Esophagus squamous epithelium (tissue), 5 donors: ENCODE measurements at regions not wholly inside any gene's neighbourhood (a gene's known extent, or its start where the extent isn't known, plus 50 kb on each side); places are given as distances from the start of the nearest gene placed in this dataset.
"Not testable (repeated sequence)": the region's sequence is repeated elsewhere in the genome, so short reads cannot be mapped to it uniquely, and the experiment has no call there.

Experiments
- DNase-seq: peaks from one replicate; lab custom pipeline; 2025; lab: John Stamatoyannopoulos, UW
- H3K27ac ChIP-seq, 4 donors: fragments of 200-600 bp; sonication (generic); one replicate each; pipeline ENCODE4 v1.5.1; 2016 to 2019; ENCODE audit warnings: mild to moderate bottlenecking in 1 of 4
- H3K27me3 ChIP-seq, 4 donors: fragments of 200-600 bp; sonication (generic); 1 replicate in 3 of 4; 2 replicates in 1 of 4; pipeline versions ENCODE4 v1.5.1 to v1.6.0; 2017 to 2021; ENCODE audit warnings: antibody characterized with exemption in 1 of 4
- H3K36me3 ChIP-seq, 3 donors: fragments of 200-600 bp; sonication (generic); one replicate each; pipeline ENCODE4 v1.5.1; 2016 to 2019
- H3K4me1 ChIP-seq, 3 donors: fragments of 200-600 bp; sonication (generic); one replicate each; pipeline ENCODE4 v1.5.1; 2017 to 2019
- H3K4me3 ChIP-seq, 4 donors: fragments of 200-600 bp; sonication (generic); 1 replicate in 3 of 4; 2 replicates in 1 of 4; pipeline ENCODE4 v1.5.1; 2016 to 2019; ENCODE audit warnings: mild to moderate bottlenecking in 2 of 4, moderate library complexity in 1 of 4
- H3K9me3 ChIP-seq, 3 donors: fragments of 200-600 bp; sonication (generic); one replicate each; pipeline ENCODE4 v1.5.1; 2016 to 2019
- CTCF ChIP-seq, 6 experiments: fragments of 450-650 bp in 4 of 6; fragments of 200-600 bp in 2 of 6; sonication (generic) in 2 of 6; IDR thresholded peaks; one replicate each; pipeline ENCODE4 v1.5.1; 2016 to 2019; ENCODE audit warnings: antibody characterized with exemption in 6 of 6, mild to moderate bottlenecking in 4 of 6, moderate library complexity in 4 of 6
- POLR2A ChIP-seq, 4 donors: fragments of 450-650 bp; IDR thresholded peaks; one replicate each; pipeline ENCODE4 v1.6.1; 2017; ENCODE audit warnings: antibody characterized with exemption in 4 of 4, mild to moderate bottlenecking in 4 of 4, moderate library complexity in 3 of 4
- WGBS, 2 donors: methylation state at CpG; one replicate each; pipeline ENCODE4 v1.1.5; 2018; 5-methylcytosine and 5-hydroxymethylcytosine counted together
- intact Hi-C: fragments of 100-400 bp; cut with DNase I; formaldehyde crosslinking; loops from one replicate; pipeline ENCODE4 v1.15.0; 2022
- donor health status: DM: yes; HTN: yes; CAD: no.

- Histone ChIP-seq H3K4me1 (no peaks in the 10 kb centered on the region), H3K9me3 (no peaks in the 10 kb centered on the region), H3K36me3 (no peaks in the 10 kb centered on the region), H3K27me3 (no peaks in the 10 kb centered on the region), H3K27ac (no peak overlapping the region), H3K4me3 (no peak overlapping the region)
- no peak for DNase-seq
- 79 to 90% methylated on average over 2 of the region's 2 CpGs for WGBS, 2 donors
- TF ChIP-seq CTCF (IDR thresholded peaks at IDR 0.05), result no peak
- intact Hi-C loops, result loop anchor here (5.0 kb wide), 1 partner anchor 44 kb away; no protein-coding TSS in a partner anchor
Observed at GRCh38 chr11:86873573-86874083, 73.3 kb downstream of the PRSS23 start.

DNA sequence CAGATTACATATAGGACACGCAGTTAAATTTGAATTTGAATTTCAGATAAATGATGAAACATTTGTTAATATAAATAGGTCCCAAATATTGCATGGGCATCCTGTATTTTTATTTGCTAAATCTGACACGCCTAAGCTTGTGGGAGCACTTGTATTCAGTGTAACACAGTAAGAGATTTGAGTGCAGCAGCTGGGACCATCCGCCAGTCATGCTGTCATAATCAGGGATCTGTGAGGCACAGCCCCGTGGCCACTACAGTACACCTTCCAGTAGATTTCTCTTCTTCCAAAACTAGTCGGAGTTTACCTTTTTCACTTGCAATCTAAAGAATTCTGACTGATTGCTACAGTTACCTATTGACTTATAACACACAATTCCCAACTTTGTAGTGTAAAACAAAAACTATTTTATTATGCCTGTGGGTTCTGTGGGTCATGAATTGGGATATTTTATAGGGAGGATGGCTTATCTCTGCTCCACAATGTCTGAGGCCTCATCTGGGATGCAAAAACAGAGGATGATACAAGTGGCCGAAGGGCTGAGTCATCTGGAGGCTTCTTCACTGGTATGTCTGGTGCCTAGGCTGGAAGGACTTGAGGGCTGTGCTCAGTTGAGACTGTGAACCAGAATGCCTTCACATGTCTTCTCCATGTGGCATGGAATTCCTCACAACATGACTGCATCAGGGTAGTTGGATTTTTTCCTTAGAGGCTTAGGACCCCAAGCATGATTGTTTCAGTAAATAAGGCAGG, 74.1 kb downstream of the PRSS23 start:
- Histone ChIP-seq H3K27ac (no peak overlapping the region), H3K4me3 (no peak overlapping the region), H3K27me3 (no peaks in the 10 kb centered on the region), H3K36me3 (no peaks in the 10 kb centered on the region), H3K4me1 (no peaks in the 10 kb centered on the region), H3K9me3 (no peaks in the 10 kb centered on the region)
- WGBS, 2 donors, result 69 to 75% methylated on average over 6 of the region's 6 CpGs
- intact Hi-C loops, result loop anchor here (5.0 kb wide), 1 partner anchor 43 kb away; no protein-coding TSS in a partner anchor
- TF ChIP-seq POLR2A (IDR thresholded peaks at IDR 0.05) (no peak), CTCF (IDR thresholded peaks at IDR 0.05) (no peak)
- DNase-seq, result no peak

DNA sequence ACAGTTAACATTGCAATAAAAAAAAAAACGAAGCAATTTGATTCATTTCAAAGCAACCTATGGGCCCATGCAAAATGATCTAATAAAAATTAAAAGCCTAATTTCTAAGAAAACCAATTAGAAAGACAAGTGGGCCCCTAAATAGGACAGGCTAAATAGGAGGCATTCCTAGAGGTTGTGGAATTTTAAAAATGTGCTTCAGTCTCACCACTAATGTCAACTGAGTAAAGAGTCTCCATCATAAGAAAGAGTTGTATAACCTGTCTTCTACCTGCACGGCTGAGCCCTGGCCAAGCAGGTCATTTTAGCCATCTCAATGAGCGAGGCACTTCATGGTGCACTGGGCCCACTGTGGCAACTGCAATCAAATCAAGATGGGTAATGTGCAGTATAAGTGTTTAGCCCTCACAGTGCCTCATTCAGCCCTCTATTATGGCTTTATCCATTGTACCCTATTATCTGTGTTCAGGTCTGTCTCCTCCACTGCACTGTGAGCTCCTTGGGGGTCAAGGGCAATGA, 76.4 kb downstream of the PRSS23 start:
- Histone ChIP-seq H3K4me3 (no peak overlapping the region), H3K27ac (no peak overlapping the region), H3K36me3 (no peaks in the 10 kb centered on the region), H3K27me3 (no peaks in the 10 kb centered on the region), H3K4me1 (no peaks in the 10 kb centered on the region), H3K9me3 (no peaks in the 10 kb centered on the region)
- no peak for TF ChIP-seq CTCF (IDR thresholded peaks at IDR 0.05)
- no peak for TF ChIP-seq POLR2A (IDR thresholded peaks at IDR 0.05)
- WGBS, 2 donors, result 72 to 75% methylated on average over 3 of the region's 3 CpGs
- no peak for DNase-seq
- intact Hi-C loops, result no loop called here

- no peaks in the 10 kb centered on the region for H3K27me3 ChIP-seq
- intact Hi-C loops, result no loop called here
- TF ChIP-seq POLR2A (IDR thresholded peaks at IDR 0.05) (no peak), CTCF (IDR thresholded peaks at IDR 0.05) (no peak)
- H3K4me3 ChIP-seq, result no peak overlapping the region
- H3K27ac ChIP-seq, result no peak overlapping the region
- no peaks in the 10 kb centered on the region for H3K36me3 ChIP-seq
- H3K9me3 ChIP-seq, result no peaks in the 10 kb centered on the region
- no peak for DNase-seq
- no peaks in the 10 kb centered on the region for H3K4me1 ChIP-seq
Observed at GRCh38 chr11:86877503-86877902, 77.2 kb downstream of the PRSS23 start.

- DNase-seq, H3K27me3 ChIP-seq, H3K36me3 ChIP-seq, intact Hi-C loops, H3K4me3 ChIP-seq, H3K4me1 ChIP-seq, H3K27ac ChIP-seq, H3K9me3 ChIP-seq: not testable (repeated sequence)
- WGBS, 2 donors, result no CpG with 5 or more reads among the region's 26 CpGs
Observed at GRCh38 chr11:86879241-86879640, 76.0 kb downstream of the FZD4 start.
